ENCODE measurements at regions not wholly inside any gene's neighbourhood (a gene's known extent, or its start where the extent isn't known, plus 50 kb on each side); places are given as distances from the start of the nearest gene placed in this dataset.

DNA sequence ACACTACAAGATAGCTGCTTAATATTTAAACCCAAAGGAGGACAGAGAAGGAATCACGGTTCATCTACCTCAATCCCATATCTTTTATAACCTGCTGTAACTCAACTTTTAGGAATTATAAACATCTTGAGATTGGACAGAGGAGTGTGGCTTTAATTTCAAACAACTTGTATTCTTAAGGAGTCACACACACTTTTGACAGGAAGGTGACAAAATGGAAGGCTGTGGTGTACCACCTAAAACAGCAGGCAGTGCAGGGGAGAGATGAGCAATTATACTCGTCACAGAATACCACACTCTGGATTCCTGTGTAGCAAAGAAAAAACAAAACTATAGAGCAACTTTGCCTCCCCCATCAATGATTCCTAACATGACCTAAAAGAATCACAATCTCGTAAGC is 194.8 kb downstream of the ZEB2 start:
- H3K79me2 ChIP-seq (ENCODE audit: control insufficient read depth, insufficient read depth, low read length): peaks cover 88% of the 10 kb centered on the region
- H3K36me3 ChIP-seq (replicated peaks in 1 of 2; ENCODE audit: control extremely low read depth in 1 of 2, control insufficient read depth in 1 of 2, extremely low read depth in 1 of 2, insufficient read depth in 2 of 2, low read length in 1 of 2): no peaks in the 10 kb centered on the region
- H3K4me3 Mint-ChIP-seq: peak overlapping the region; percentile 51
- CTCF ChIA-PET: interaction anchor here (0.6 to 1.0 kb wide), 2 partner anchors 14 to 82 kb away, joined by 4 read pairs; no protein-coding TSS in a partner anchor
- peaks cover 52% of the 10 kb centered on the region for H3K4me1 Mint-ChIP-seq
- DNase-seq (peak; percentile 22), ATAC-seq (ENCODE audit: low read depth) (peak; percentile 55)
- H3K27me3 Mint-ChIP-seq: no peaks in the 10 kb centered on the region
- WGBS (ENCODE audit: insufficient coverage): no CpG with 5 or more reads among the region's 3 CpGs
- H3K4me3 ChIP-seq (ENCODE audit: control extremely low read depth in 1 of 5, extremely low read depth in 1 of 5, insufficient read depth in 1 of 5, low read depth in 2 of 5, low read length in 4 of 5): no peak overlapping the region
- POLR2A ChIA-PET: no interaction called here
- TF ChIP-seq, protein P1, sequence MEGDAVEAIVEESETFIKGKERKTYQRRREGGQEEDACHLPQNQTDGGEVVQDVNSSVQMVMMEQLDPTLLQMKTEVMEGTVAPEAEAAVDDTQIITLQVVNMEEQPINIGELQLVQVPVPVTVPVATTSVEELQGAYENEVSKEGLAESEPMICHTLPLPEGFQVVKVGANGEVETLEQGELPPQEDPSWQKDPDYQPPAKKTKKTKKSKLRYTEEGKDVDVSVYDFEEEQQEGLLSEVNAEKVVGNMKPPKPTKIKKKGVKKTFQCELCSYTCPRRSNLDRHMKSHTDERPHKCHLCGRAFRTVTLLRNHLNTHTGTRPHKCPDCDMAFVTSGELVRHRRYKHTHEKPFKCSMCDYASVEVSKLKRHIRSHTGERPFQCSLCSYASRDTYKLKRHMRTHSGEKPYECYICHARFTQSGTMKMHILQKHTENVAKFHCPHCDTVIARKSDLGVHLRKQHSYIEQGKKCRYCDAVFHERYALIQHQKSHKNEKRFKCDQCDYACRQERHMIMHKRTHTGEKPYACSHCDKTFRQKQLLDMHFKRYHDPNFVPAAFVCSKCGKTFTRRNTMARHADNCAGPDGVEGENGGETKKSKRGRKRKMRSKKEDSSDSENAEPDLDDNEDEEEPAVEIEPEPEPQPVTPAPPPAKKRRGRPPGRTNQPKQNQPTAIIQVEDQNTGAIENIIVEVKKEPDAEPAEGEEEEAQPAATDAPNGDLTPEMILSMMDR (IDR thresholded peaks at IDR 0.05): no peak
- TF ChIP-seq EZH2 (IDR thresholded peaks at IDR 0.05; ENCODE audit: borderline replicate concordance, insufficient read depth, low read depth, low read length, poor library complexity, severe bottlenecking): no peak
- H3K9me3 Mint-ChIP-seq (ENCODE audit: insufficient read depth): no peaks in the 10 kb centered on the region
- intact Hi-C loops (cut with micrococcal nuclease): loop anchor here (5.0 kb wide), 1 partner anchor 182 kb away; no protein-coding TSS in a partner anchor
- H3K4me1 ChIP-seq (ENCODE audit: control insufficient read depth in 2 of 2, insufficient read depth in 2 of 2, low read length in 2 of 2): peaks cover 23 to 28% of the 10 kb centered on the region in 2 donors
- H3K27me3 ChIP-seq (replicated peaks in 1 of 4; ENCODE audit: control extremely low read depth in 1 of 4, control insufficient read depth in 3 of 4, insufficient read depth in 4 of 4, low read length in 3 of 4): no peaks in the 10 kb centered on the region
- peak overlapping the region; percentile 47 for H2AFZ ChIP-seq (ENCODE audit: insufficient read depth, low read depth, low read length, poor library complexity, severe bottlenecking)
- H3K27ac Mint-ChIP-seq: peak overlapping the region; percentile 48
- no peaks in the 10 kb centered on the region for H4K20me1 ChIP-seq (ENCODE audit: control insufficient read depth, insufficient read depth, low read length, poor library complexity, severe bottlenecking)
- H3K4me2 ChIP-seq (replicated peaks; ENCODE audit: low read depth, low read length, poor library complexity, severe bottlenecking): peak overlapping the region; percentile 43
- H3K27ac ChIP-seq (ENCODE audit: low read length in 2 of 2): no peak overlapping the region
- H3K9me3 ChIP-seq (ENCODE audit: control extremely low read depth in 1 of 3, control insufficient read depth in 2 of 3, insufficient read depth in 1 of 3, low read length in 2 of 3): no peaks in the 10 kb centered on the region
- no peak overlapping the region for H3K9ac ChIP-seq (ENCODE audit: low read length)

DNA sequence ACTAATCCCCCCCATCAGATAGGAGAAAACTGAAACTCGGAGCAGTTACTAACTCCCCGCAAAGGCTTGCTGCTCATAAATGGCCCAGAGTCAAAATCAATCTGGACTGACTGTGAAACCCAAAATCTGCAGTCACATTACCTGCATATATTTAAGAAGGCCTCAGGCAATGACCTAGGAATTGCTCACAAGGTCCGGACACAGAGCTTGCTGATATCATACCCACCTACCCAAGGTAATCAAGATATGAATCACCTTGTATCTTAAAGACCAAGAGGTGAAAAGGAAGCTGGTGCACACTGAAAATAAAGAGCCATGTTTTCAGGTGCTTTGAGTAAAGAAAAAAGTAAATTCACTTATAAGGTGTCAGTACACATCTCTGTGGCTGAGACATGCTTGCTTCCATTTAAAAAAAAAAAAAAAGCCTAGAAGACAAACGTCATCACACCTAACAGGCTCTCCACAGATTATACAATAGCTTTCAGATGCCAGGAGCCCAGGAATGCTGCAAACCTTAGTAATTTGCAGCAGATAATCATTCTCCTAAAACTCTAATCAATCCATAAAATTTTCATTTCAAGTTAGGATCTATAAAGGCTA is 195.4 kb downstream of the ZEB2 start:
- no peaks in the 10 kb centered on the region for H3K27me3 Mint-ChIP-seq
- H3K4me3 ChIP-seq (ENCODE audit: control extremely low read depth in 1 of 5, extremely low read depth in 1 of 5, insufficient read depth in 1 of 5, low read depth in 2 of 5, low read length in 4 of 5): peak overlapping the region in 1 of 5 experiments; percentile 18
- ChIA-PET CTCF (interaction anchor here (0.6 to 1.0 kb wide), 2 partner anchors 14 to 81 kb away, joined by 4 read pairs; no protein-coding TSS in a partner anchor), POLR2A (no interaction called here)
- no peaks in the 10 kb centered on the region for H3K36me3 ChIP-seq (replicated peaks in 1 of 2; ENCODE audit: control extremely low read depth in 1 of 2, control insufficient read depth in 1 of 2, extremely low read depth in 1 of 2, insufficient read depth in 2 of 2, low read length in 1 of 2)
- peaks cover 23 to 28% of the 10 kb centered on the region in 2 donors for H3K4me1 ChIP-seq (ENCODE audit: control insufficient read depth in 2 of 2, insufficient read depth in 2 of 2, low read length in 2 of 2)
- peak overlapping the region; percentile 51 for H3K4me3 Mint-ChIP-seq
- intact Hi-C loops (cut with micrococcal nuclease): loop anchor here (5.0 kb wide), 2 partner anchors 42 to 183 kb away; no protein-coding TSS in a partner anchor
- DNase-seq (peak; percentile 12), ATAC-seq (ENCODE audit: low read depth) (no peak)
- no peak for TF ChIP-seq EZH2 (IDR thresholded peaks at IDR 0.05; ENCODE audit: borderline replicate concordance, insufficient read depth, low read depth, low read length, poor library complexity, severe bottlenecking)
- TF ChIP-seq, protein P1 (IDR thresholded peaks at IDR 0.05): no peak
- no peaks in the 10 kb centered on the region for H4K20me1 ChIP-seq (ENCODE audit: control insufficient read depth, insufficient read depth, low read length, poor library complexity, severe bottlenecking)
- H3K79me2 ChIP-seq (ENCODE audit: control insufficient read depth, insufficient read depth, low read length): peaks cover 88% of the 10 kb centered on the region
- 71% methylated on average over 3 of the region's 4 CpGs for WGBS (ENCODE audit: insufficient coverage)
- no peaks in the 10 kb centered on the region for H3K9me3 Mint-ChIP-seq (ENCODE audit: insufficient read depth)
- H3K4me1 Mint-ChIP-seq: peaks cover 47% of the 10 kb centered on the region
- no peaks in the 10 kb centered on the region for H3K9me3 ChIP-seq (ENCODE audit: control extremely low read depth in 1 of 3, control insufficient read depth in 2 of 3, insufficient read depth in 1 of 3, low read length in 2 of 3)
- H3K27ac ChIP-seq (ENCODE audit: low read length in 2 of 2): no peak overlapping the region
- peak overlapping the region; percentile 7 for H3K9ac ChIP-seq (ENCODE audit: low read length)
- H3K27ac Mint-ChIP-seq: no peak overlapping the region
- H3K4me2 ChIP-seq (replicated peaks; ENCODE audit: low read depth, low read length, poor library complexity, severe bottlenecking): peak overlapping the region; percentile 43
- H3K27me3 ChIP-seq (replicated peaks in 1 of 4; ENCODE audit: control extremely low read depth in 1 of 4, control insufficient read depth in 3 of 4, insufficient read depth in 4 of 4, low read length in 3 of 4): no peaks in the 10 kb centered on the region
- H2AFZ ChIP-seq (ENCODE audit: insufficient read depth, low read depth, low read length, poor library complexity, severe bottlenecking): peak overlapping the region; percentile 47
